ENCODE measurements at regions not wholly inside any gene's neighbourhood (a gene's known extent, or its start where the extent isn't known, plus 50 kb on each side); places are given as distances from the start of the nearest gene placed in this dataset.

DNA sequence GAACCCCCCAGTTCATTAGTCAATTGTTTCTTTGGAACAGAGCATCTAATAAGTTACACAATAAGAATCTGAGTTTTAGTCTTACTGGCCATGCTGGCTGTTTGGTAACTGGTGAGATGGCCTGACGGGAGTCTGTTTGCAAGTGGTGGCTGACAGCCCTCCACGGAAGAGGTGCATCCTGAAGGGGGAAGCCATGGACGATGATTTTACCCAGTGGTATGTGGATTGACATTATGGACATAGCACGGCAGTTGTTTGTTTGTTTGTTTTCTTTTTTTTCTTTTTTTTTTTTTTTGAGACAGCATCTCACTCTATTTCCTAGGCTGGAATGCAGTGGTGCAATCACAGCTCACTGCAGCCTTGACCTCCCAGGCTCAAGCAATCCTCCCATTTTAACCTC lies 156.0 kb downstream of the RPLP1 start:
- no peaks in the 10 kb centered on the region for H3K27me3 ChIP-seq
- no peak overlapping the region for H3K4me3 ChIP-seq
- H3K36me3 ChIP-seq: no peaks in the 10 kb centered on the region
- 89 to 94% methylated on average over 4 of the region's 4 CpGs for WGBS, 2 donors
- intact Hi-C loops (cut with DNase I): no loop called here
- no peaks in the 10 kb centered on the region for H3K9me3 ChIP-seq
- H3K4me1 ChIP-seq: no peaks in the 10 kb centered on the region
- no peak overlapping the region for H3K27ac ChIP-seq
- DNase-seq: no peak
- TF ChIP-seq POLR2AphosphoS5 (IDR thresholded peaks at IDR 0.05): no peak
- TF ChIP-seq, protein P1, sequence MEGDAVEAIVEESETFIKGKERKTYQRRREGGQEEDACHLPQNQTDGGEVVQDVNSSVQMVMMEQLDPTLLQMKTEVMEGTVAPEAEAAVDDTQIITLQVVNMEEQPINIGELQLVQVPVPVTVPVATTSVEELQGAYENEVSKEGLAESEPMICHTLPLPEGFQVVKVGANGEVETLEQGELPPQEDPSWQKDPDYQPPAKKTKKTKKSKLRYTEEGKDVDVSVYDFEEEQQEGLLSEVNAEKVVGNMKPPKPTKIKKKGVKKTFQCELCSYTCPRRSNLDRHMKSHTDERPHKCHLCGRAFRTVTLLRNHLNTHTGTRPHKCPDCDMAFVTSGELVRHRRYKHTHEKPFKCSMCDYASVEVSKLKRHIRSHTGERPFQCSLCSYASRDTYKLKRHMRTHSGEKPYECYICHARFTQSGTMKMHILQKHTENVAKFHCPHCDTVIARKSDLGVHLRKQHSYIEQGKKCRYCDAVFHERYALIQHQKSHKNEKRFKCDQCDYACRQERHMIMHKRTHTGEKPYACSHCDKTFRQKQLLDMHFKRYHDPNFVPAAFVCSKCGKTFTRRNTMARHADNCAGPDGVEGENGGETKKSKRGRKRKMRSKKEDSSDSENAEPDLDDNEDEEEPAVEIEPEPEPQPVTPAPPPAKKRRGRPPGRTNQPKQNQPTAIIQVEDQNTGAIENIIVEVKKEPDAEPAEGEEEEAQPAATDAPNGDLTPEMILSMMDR (IDR thresholded peaks at IDR 0.05): no peak
- no peak for TF ChIP-seq EP300 (IDR thresholded peaks at IDR 0.05)
- TF ChIP-seq POLR2A (IDR thresholded peaks at IDR 0.05): no peak

DNA sequence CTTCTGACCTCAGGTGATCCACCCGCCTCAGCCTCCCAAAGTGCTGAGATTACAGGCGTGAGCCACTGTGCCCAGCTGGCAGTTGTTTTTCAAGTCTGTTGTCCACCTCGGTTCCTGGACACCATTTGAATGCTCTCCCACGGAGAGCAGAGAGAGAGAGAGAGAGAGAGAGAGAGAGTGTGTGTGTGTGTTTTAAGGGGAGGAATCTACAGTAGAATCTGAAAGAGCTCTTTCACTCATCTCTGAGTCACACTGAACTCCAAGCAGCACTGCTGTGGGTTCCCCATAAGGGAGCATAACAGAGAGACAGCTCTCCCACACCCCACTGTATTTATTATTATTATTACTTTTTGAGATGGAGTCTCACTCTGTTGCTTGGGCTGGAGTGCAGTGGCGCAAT lies 156.6 kb downstream of the RPLP1 start:
- Histone ChIP-seq H3K27ac (no peak overlapping the region), H3K9me3 (no peaks in the 10 kb centered on the region), H3K4me3 (no peak overlapping the region), H3K4me1 (no peaks in the 10 kb centered on the region), H3K27me3 (no peaks in the 10 kb centered on the region), H3K36me3 (no peaks in the 10 kb centered on the region)
- intact Hi-C loops (cut with DNase I): no loop called here
- no peak for TF ChIP-seq EP300 (IDR thresholded peaks at IDR 0.05)
- TF ChIP-seq POLR2AphosphoS5 (IDR thresholded peaks at IDR 0.05): no peak
- no peak for TF ChIP-seq POLR2A (IDR thresholded peaks at IDR 0.05)
- TF ChIP-seq, protein P1 (IDR thresholded peaks at IDR 0.05): no peak
- 73 to 87% methylated on average over 5 of the region's 5 CpGs for WGBS, 2 donors
- no peak for DNase-seq

DNA sequence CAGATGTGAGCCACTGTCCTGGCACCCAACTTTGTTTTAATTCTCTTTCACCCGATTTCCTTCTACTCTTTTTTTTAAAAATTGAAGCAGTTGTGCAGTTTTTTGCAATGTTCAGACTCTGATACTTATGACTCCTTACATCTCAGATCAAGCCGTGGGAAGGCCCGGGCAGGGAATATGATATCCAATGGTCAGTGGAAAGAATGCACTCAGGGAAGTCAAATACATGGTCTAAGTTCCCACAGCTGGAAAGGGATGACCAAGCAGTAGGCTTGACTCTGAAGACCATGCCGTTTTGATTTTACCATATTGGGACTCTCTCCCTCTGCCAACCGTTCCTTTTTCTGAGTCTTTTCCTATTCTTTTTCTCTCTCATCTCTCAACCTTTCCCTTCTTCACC lies 157.2 kb downstream of the RPLP1 start:
- Histone ChIP-seq H3K27ac (no peak overlapping the region), H3K27me3 (no peaks in the 10 kb centered on the region), H3K36me3 (no peaks in the 10 kb centered on the region), H3K9me3 (no peaks in the 10 kb centered on the region), H3K4me3 (no peak overlapping the region), H3K4me1 (no peaks in the 10 kb centered on the region)
- DNase-seq: no peak
- intact Hi-C loops (cut with DNase I): no loop called here
- TF ChIP-seq EP300 (IDR thresholded peaks at IDR 0.05) (no peak), POLR2AphosphoS5 (IDR thresholded peaks at IDR 0.05) (no peak), POLR2A (IDR thresholded peaks at IDR 0.05) (no peak)
- TF ChIP-seq, protein P1 (IDR thresholded peaks at IDR 0.05): no peak
- WGBS, 2 donors: 93 to 94% methylated on average over 5 of the region's 5 CpGs

DNA sequence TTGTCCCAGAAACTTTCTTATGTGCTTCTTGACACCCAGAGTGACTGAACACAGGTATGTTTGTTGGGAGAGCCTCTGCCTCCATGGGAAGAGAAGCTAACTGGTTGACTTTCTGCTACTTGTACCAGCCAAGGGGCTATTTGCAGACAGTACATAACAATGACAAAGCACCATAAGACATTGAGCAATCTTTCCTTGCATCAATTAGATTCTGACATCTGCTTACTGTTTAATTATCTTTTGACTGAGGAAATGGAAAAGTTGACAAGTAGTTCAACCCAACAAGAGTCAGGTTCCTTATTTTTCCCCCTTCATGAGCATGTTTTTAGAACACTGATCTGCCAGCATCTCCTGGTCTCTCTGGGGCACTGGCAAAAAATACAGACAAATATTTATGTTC lies 157.7 kb downstream of the RPLP1 start:
- H3K4me1 ChIP-seq: no peaks in the 10 kb centered on the region
- intact Hi-C loops (cut with DNase I): no loop called here
- no peak overlapping the region for H3K27ac ChIP-seq
- TF ChIP-seq, protein P1 (IDR thresholded peaks at IDR 0.05): no peak
- TF ChIP-seq POLR2A (IDR thresholded peaks at IDR 0.05) (no peak), EP300 (IDR thresholded peaks at IDR 0.05) (no peak), POLR2AphosphoS5 (IDR thresholded peaks at IDR 0.05) (peak in 1 of 4 donors; percentile 21)
- H3K27me3 ChIP-seq: no peaks in the 10 kb centered on the region
- H3K9me3 ChIP-seq: no peaks in the 10 kb centered on the region
- DNase-seq: no peak
- no peak overlapping the region for H3K4me3 ChIP-seq
- no peaks in the 10 kb centered on the region for H3K36me3 ChIP-seq

DNA sequence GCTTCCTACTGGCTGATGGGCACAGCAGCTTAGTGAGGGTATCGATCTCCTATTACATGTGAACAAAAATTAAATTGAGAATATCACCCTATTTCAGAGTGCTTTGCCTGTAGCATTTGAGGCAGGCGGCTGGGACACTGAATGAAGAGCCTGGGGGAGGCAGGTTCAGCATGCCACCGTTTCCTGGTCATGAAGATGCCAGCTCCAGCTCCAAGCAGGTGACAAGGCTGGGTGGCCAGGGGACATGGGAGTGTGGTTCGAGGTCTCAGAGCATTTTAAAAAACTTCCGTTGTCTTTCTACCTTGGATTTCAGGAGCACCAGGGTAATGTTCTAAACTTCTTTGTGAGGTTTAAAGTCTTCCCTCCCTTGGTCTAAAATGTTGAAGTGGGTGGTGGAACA lies 158.2 kb downstream of the RPLP1 start:
- no peak for TF ChIP-seq POLR2AphosphoS5 (IDR thresholded peaks at IDR 0.05)
- no peak for TF ChIP-seq POLR2A (IDR thresholded peaks at IDR 0.05)
- TF ChIP-seq, protein P1 (IDR thresholded peaks at IDR 0.05): no peak
- TF ChIP-seq EP300 (IDR thresholded peaks at IDR 0.05): no peak
- no peaks in the 10 kb centered on the region for H3K4me1 ChIP-seq
- no peak overlapping the region for H3K27ac ChIP-seq
- H3K27me3 ChIP-seq: no peaks in the 10 kb centered on the region
- no peak overlapping the region for H3K4me3 ChIP-seq
- 94 to 97% methylated on average over 5 of the region's 5 CpGs for WGBS, 2 donors
- H3K9me3 ChIP-seq: no peaks in the 10 kb centered on the region
- intact Hi-C loops (cut with DNase I): no loop called here
- no peaks in the 10 kb centered on the region for H3K36me3 ChIP-seq
- no peak for DNase-seq

Measured in sigmoid colon (tissue), 6 donors.